Cerebellar nuclear complex (tissue), 1 donor: ENCODE measurements at regions not wholly inside any gene's neighbourhood (a gene's known extent, or its start where the extent isn't known, plus 50 kb on each side); places are given as distances from the start of the nearest gene placed in this dataset.

Source experiments
- DNase-seq, 2 experiments: peaks; one replicate each; lab custom pipeline; 2025; lab: John Stamatoyannopoulos, UW

DNA sequence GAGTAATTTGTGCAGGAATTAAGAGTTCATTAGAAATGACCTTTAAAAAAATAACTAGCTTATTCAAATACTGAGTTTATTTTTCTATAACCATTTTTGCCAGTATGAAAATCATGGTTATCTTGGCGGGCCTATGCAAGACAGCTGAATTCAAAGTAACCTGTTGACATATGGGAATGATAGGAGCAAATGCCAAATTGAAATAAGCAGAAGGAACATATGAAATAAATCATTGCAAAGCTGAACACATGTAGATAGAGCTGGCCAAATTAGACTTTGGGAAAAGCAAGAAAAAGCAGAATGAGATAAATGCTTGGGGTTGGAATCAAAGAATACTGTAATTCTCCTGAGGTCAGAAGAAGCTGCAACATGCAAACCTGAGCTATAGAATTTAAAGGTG lies 372.5 kb downstream of the ADAMTS20 start:
- no peak for DNase-seq

GRCh38 chr12:43177276-43177675 lies 374.7 kb downstream of the ADAMTS20 start:
- DNase-seq, result no peak

DNA sequence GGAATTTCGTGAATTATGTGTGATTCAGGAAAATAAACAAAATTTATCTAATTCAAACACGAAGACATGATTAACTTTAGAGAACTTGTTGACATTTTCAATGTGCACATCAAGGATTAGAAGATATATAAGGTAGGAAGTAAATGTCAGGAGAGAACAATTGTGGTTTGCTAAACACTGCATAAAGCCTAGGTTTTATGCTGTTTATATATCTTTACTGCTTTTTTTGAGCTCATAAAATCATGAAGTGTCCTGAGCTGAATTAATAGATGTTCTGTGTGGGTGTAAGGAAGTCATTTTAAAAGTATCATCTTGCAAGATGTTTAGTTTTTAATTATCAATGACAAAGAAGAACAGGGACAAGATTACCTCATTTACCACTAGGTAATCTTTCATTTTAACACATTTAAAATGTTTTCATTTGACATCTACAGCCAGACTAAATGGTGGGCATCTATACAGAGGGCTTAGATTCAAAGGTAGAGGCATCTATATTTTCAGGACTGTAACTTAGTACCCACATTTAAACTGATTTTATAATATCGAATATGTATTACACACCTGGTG lies 382.8 kb downstream of the ADAMTS20 start:
- no peak for DNase-seq

DNA sequence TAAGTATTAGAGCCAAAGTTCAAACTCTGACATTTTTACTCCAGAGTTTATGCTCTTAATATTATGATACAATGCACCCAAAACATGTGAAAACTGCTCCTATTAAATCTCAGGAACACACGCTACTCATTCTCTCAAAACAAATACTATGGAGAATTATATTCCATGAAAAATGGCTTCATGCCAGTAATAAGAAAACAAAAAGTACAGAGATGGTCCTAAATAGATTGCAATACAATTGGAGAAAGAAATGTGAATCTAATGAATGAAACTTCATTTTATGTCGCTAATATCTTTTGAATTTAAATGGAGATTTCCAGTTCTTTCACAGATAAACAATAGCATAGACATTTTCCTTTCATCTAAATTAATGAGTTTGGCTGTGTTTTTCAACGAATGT lies 384.3 kb downstream of the ADAMTS20 start:
- DNase-seq, result no peak

GRCh38 chr12:43165351-43165750 lies 386.7 kb downstream of the ADAMTS20 start:
- no peak for DNase-seq

DNA sequence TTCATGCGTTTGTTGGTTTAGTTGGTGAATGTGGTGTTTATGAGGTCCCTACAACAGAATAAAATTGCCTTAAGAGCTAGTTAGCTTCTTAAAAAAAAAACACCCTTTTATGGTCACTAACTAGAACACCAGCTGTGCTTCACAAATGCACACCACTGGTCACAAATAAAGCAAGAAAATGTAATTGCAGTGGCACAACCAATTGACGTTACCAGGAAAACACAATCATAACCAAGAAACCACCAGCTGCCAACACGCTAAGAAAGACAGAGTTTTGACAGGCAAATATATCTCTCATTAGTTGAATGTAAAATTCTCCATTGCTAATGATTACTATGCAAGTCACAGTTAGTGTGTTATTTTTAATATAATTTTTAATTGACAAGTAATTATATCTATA lies 389.9 kb downstream of the ADAMTS20 start:
- no peak for DNase-seq

DNA sequence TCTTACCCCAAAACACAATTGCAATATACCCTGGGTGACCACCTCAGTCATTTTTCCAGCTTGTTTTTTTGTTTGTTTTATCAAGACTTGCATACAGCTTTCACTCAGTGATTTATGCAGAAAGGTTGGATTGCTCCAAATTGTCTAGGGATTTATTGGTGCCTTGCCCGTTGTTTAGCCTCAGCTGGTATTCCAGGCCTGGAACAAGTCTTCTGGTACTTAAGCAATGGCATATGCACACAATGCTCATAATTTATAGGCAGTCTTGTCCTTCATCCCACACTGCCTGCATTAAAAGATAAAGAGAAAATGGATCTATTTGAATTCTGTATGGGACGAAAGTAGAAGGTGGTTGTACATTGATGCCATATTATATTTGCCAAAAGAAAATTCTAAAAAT lies 392.5 kb downstream of the ADAMTS20 start:
- DNase-seq, result no peak

GRCh38 chr12:43158126-43158525 lies 393.9 kb downstream of the ADAMTS20 start:
- DNase-seq, result no peak

DNA sequence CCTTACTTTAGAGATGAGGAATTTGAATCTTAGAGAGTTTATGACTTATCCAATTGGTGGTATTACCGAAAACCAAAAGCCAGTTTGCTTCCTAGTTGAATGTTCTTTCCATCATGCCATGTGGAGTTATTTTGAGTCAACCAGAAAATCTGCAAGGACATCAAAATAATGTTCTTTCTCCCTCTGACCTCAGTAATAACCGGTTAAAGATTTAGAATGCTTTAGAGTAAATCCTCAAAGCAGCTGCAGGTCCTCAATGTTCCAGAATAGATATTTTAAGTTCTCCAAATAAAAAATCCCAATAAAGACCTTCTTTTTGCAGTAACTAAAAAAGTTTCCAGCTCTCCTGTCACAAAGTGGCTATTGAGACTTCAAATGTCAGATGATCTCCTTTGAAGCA lies 396.6 kb downstream of the ADAMTS20 start:
- no peak for DNase-seq

DNA sequence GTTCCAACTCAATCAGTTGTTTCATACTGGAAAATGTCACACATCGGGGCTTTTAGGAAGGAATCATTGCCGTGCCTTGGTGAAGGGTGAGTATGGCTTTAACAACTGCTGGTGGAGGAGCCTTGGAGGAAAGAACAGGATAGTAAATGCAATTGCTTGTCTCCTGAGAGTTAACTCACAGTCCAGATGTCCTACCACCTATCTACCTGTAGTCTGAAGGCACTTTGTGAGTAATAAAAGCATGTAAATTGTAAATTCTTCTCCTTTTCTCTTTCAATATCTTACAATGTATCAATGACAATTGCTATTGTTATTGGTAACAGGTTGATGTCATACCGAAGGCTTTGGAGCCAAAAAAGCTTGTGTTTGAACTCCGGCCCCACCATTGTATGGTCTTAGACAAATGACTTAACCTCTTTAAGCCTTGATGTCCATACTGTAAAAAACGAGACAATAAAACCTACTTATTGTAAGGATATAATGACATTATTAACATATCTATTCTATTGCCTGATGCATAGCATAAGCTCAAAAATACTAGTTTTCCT lies 397.4 kb downstream of the ADAMTS20 start:
- no peak for DNase-seq

- DNase-seq, result no peak
These were observed 400.5 kb downstream of the ADAMTS20 start for GRCh38 chr12:43151441-43151981.

DNA sequence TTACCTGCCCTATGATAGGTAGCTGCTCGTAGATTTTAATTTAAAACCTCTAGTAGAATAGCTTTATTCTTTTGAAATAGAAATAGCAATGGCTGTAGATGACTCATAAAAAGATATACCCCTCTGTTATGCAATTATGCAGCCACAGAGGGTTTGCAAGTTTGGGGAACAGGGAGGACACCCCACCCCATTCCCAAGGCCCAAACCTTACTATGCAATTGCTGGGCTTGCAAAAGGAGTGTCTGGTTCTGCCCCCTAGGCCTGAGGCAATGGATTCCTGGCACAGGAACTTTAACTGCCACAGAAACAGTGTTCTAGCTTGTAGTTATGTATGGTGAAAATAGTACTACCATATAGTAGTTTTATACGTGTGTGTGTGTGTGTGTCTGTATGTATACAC lies 403.3 kb downstream of the ADAMTS20 start:
- DNase-seq, result no peak

DNA sequence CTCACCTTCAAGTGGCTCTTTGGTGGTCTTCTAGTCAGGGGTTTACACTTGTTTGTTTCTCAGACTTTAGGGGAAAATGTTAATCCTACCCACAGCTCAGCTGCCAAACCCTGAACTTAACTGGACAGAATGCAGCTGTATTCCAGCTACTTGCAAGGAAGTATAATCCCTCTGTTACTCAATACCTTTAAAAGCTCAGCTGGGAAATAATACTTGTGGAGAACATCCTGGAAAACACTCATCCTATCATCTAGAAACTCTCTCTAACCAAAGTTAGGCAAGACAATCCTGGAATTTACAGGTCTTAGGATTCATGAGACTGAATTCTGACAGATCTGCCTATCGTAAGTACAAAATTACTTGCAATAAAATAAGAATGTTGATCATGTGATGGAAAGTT lies 404.1 kb downstream of the ADAMTS20 start:
- no peak for DNase-seq

DNA sequence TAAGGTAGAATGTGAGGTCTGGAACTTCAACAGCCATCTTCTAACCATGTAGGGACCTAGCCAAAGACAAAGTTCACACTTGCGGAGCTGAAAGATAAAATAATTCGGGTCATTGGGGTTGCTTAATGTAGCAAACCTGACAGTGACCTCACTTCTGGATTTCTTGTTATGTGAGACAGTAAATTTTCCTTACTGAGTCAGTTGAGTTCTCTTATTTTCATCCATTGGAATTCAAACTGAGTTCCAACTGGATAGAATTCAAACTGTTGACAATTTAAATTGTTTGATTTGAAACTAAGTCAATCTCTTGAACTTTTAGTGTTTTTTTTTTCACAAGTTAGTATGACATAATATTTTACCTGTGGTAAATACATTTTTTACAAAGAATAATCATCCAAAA lies 406.5 kb downstream of the ADAMTS20 start:
- DNase-seq, result no peak

GRCh38 chr12:43143278-43143677 lies 408.7 kb downstream of the ADAMTS20 start:
- no peak for DNase-seq

GRCh38 chr12:43132291-43132690 lies 419.7 kb downstream of the ADAMTS20 start:
- no peak for DNase-seq

DNA sequence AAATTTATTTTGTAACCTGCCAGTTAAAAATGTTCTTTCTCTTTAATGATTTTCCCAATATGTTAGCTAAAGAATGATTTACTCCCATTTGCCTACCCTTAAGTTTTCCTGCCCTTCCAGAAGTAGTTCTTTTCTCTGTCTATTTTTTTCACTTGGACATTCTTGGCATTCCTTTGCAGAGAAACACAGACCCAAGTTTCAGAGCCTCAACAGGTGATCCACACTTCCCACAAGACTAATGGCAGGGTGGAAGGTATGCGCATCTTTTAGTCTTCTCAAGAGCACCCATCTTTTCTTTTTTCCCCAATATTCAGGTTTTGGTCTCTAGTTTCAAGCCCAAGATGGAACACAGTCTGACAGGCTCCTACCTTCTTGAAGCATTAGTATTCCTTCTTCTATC lies 420.7 kb downstream of the ADAMTS20 start:
- no peak for DNase-seq

GRCh38 chr12:43127886-43128549 lies 424.0 kb downstream of the ADAMTS20 start:
- no peak for DNase-seq

DNA sequence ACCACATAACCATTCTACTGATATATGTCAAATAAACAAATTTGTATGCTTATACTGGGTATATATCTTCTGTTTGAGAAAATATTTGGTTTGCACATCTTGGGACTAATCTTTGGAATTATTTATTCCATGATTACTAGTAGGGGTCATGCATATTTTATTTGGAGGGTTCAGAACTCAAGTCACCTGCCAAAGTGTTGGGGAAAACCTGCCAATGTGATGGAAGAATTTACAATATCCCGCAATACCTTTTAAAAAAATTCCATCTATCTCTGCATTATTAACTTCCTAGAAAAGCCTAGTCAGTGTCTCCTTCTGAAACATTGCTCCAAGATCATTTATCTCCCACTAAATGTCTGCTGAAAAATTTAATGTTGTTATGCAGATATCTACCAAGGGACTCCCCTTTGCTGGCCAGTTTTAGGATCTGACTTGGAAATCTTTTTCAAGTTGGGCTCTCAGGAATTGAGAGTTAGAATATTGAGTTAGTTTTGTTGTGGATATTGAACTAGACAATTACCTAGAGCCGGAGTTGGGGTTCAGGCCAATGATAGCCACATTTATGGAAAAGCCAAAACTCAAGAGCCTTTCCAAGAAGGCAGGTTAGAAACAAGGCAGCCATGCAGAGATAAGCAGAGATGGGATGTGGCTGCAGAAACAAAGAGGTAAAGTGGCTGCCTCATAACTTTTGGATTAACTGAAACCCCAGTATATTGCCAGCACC lies 425.2 kb downstream of the ADAMTS20 start:
- no peak for DNase-seq

- no peak for DNase-seq
These were observed 428.5 kb downstream of the ADAMTS20 start for GRCh38 chr12:43123461-43123860.

GRCh38 chr12:43120150-43120549 lies 431.9 kb downstream of the ADAMTS20 start:
- DNase-seq, result no peak

- no peak for DNase-seq
These were observed 433.1 kb downstream of the ADAMTS20 start for GRCh38 chr12:43118881-43119280.

DNA sequence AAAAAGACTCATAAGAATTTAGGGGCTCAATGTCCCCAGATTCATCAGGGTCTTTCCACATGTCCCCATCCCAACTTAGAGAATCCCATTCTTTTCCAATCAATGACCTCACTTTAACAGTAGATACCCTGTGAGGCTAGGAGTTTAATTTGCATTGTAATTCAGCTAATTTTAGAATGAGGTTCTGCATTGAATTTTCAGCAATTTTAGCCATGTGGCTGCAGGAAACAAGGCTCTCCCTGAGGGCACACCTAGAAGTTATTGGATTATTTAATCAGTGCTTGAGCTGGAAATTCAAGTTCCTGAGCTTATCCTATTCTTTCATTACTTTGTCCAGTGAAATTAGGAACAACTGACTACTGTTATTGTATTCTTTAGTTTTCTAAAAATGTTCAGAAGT lies 433.8 kb downstream of the ADAMTS20 start:
- DNase-seq, result no peak
